ENCODE measurements at regions not wholly inside any gene's neighbourhood (a gene's known extent, or its start where the extent isn't known, plus 50 kb on each side); places are given as distances from the start of the nearest gene placed in this dataset.
"Not testable (repeated sequence)": the region's sequence is repeated elsewhere in the genome, so short reads cannot be mapped to it uniquely, and the experiment has no call there.

DNA sequence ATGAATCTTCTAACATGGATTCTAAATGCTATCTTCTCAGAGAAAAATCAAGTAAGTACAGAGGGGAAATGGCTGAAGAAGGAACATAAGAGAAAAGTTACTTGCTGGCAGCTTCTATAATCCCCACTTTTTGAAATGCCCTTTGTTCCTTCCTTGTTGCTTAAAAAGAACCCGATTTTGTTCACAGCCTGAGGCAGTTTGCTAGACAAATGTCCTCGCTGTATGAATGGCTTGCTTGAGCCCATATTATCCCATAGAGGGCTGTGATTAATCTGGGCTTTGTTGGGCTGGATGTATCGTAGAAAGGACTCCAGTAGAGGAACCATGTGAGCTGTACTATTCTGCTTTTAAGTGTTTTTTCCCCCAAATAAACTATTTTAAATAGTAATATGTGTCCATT is 134.3 kb upstream of the FGF13 start:
- Histone ChIP-seq H3K4me3 (replicated peaks in 1 of 2; ENCODE audit: low read depth in 1 of 2, low read length in 2 of 2) (no peak overlapping the region), H3K79me2 (ENCODE audit: insufficient read depth, low read length) (no peaks in the 10 kb centered on the region), H4K20me1 (ENCODE audit: insufficient read depth) (no peaks in the 10 kb centered on the region), H3K27me3 (ENCODE audit: insufficient read depth, low read length) (no peaks in the 10 kb centered on the region), H3K9me2 (ENCODE audit: insufficient read depth) (no peaks in the 10 kb centered on the region), H3K4me1 (ENCODE audit: control insufficient read depth in 1 of 2, insufficient read depth in 2 of 2, low read length in 2 of 2) (no peaks in the 10 kb centered on the region), H3K36me3 (ENCODE audit: control insufficient read depth in 1 of 2, insufficient read depth in 2 of 2, low read length in 2 of 2) (no peaks in the 10 kb centered on the region), H3K4me2 (ENCODE audit: low read length) (no peak overlapping the region), H3K27ac (ENCODE audit: low read depth, low read length) (no peak overlapping the region), H2AFZ (ENCODE audit: low read depth, low read length, poor library complexity, severe bottlenecking) (no peak overlapping the region), H3K9me3 (ENCODE audit: control insufficient read depth in 1 of 2, insufficient read depth in 1 of 2, low read depth in 1 of 2, low read length in 2 of 2) (no peaks in the 10 kb centered on the region), H3K9ac (ENCODE audit: low read length) (no peak overlapping the region)
- no TSS peak for BruUV-seq (replicated peaks)
- CTCF ChIA-PET: no interaction called here
- RAD21 ChIA-PET (ENCODE audit: low non-redundant PET in 1 of 2, low total read pairs in 2 of 2, uncharacterized antibody in 2 of 2, unreplicated experiment in 2 of 2): no interaction called here
- TF ChIP-seq RAD21 (IDR thresholded peaks at IDR 0.05; ENCODE audit: low read depth) (no peak), TCF7L2 (IDR thresholded peaks at IDR 0.05; ENCODE audit: borderline replicate concordance, extremely low read depth, insufficient read depth, insufficient read length) (no peak), POLR2AphosphoS5 (IDR thresholded peaks at IDR 0.05; ENCODE audit: low read depth, low read length) (no peak), FOSL1 (IDR thresholded peaks at IDR 0.05; ENCODE audit: low read depth) (no peak), SIN3A (IDR thresholded peaks at IDR 0.05; ENCODE audit: low read depth) (no peak), EZH2phosphoT487 (IDR thresholded peaks at IDR 0.05; ENCODE audit: borderline replicate concordance) (no peak), CBX3 (IDR thresholded peaks at IDR 0.05; ENCODE audit: low read depth) (no peak), YY1 (IDR thresholded peaks at IDR 0.05; ENCODE audit: extremely low read depth, insufficient replicate concordance, low read depth, low read length) (no peak), SRF (IDR thresholded peaks at IDR 0.05; ENCODE audit: low read depth) (no peak), ZNF274 (IDR thresholded peaks at IDR 0.05; ENCODE audit: low read depth, low read length) (no peak), EZH2 (IDR thresholded peaks at IDR 0.05) (no peak), JUND (IDR thresholded peaks at IDR 0.05) (no peak), ELF1 (IDR thresholded peaks at IDR 0.05; ENCODE audit: borderline replicate concordance, low read depth) (no peak), CEBPB (IDR thresholded peaks at IDR 0.05; ENCODE audit: low read depth) (no peak), SP1 (IDR thresholded peaks at IDR 0.05; ENCODE audit: low read depth) (no peak), POLR2A (IDR thresholded peaks at IDR 0.05; ENCODE audit: borderline replicate concordance, extremely low read depth, insufficient read depth, insufficient read length) (no peak)
- TF ChIP-seq, protein P1, sequence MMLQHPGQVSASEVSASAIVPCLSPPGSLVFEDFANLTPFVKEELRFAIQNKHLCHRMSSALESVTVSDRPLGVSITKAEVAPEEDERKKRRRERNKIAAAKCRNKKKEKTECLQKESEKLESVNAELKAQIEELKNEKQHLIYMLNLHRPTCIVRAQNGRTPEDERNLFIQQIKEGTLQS (IDR thresholded peaks at IDR 0.05): no peak
- TF ChIP-seq, protein P2, sequence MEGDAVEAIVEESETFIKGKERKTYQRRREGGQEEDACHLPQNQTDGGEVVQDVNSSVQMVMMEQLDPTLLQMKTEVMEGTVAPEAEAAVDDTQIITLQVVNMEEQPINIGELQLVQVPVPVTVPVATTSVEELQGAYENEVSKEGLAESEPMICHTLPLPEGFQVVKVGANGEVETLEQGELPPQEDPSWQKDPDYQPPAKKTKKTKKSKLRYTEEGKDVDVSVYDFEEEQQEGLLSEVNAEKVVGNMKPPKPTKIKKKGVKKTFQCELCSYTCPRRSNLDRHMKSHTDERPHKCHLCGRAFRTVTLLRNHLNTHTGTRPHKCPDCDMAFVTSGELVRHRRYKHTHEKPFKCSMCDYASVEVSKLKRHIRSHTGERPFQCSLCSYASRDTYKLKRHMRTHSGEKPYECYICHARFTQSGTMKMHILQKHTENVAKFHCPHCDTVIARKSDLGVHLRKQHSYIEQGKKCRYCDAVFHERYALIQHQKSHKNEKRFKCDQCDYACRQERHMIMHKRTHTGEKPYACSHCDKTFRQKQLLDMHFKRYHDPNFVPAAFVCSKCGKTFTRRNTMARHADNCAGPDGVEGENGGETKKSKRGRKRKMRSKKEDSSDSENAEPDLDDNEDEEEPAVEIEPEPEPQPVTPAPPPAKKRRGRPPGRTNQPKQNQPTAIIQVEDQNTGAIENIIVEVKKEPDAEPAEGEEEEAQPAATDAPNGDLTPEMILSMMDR (IDR thresholded peaks at IDR 0.05 in 2 of 3, conservative IDR thresholded peaks at IDR 0.05 in 1 of 3; ENCODE audit: borderline replicate concordance in 1 of 3, insufficient read depth in 1 of 3, low read depth in 2 of 3, low read length in 2 of 3): no peak
- TF ChIP-seq, protein P3, sequence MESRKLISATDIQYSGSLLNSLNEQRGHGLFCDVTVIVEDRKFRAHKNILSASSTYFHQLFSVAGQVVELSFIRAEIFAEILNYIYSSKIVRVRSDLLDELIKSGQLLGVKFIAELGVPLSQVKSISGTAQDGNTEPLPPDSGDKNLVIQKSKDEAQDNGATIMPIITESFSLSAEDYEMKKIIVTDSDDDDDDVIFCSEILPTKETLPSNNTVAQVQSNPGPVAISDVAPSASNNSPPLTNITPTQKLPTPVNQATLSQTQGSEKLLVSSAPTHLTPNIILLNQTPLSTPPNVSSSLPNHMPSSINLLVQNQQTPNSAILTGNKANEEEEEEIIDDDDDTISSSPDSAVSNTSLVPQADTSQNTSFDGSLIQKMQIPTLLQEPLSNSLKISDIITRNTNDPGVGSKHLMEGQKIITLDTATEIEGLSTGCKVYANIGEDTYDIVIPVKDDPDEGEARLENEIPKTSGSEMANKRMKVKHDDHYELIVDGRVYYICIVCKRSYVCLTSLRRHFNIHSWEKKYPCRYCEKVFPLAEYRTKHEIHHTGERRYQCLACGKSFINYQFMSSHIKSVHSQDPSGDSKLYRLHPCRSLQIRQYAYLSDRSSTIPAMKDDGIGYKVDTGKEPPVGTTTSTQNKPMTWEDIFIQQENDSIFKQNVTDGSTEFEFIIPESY (IDR thresholded peaks at IDR 0.05; ENCODE audit: extremely low read depth, insufficient replicate concordance, low read length): no peak
- TF ChIP-seq, protein P4, sequence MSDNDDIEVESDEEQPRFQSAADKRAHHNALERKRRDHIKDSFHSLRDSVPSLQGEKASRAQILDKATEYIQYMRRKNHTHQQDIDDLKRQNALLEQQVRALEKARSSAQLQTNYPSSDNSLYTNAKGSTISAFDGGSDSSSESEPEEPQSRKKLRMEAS (IDR thresholded peaks at IDR 0.05): no peak
- intact Hi-C loops (cut with micrococcal nuclease): no loop called here
- ATAC-seq (no peak), DNase-seq (ENCODE audit: low read depth, low spot score) (no peak)
- POLR2A ChIA-PET: no interaction called here

DNA sequence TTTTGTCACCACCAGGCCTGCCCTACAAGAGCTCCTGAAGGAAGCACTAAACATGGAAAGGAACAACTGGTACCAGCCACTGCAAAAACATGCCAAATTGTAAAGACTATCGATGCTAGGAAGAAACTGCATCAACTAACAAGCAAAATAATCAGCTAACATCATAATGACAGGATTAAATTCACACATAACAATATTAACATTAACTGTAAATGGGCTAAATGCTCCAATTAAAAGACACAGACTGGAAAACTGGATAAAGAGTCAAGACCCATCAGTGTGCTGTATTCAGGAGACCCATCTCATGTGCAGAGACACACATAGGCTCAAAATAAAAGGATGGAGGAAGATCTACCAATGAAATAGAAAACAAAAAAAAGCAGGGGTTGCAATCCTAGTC is 95.9 kb upstream of the FGF13 start:
- H3K9me3 ChIP-seq (ENCODE audit: control insufficient read depth in 1 of 2, insufficient read depth in 1 of 2, low read depth in 1 of 2, low read length in 2 of 2); RAD21 ChIA-PET (ENCODE audit: low non-redundant PET in 1 of 2, low total read pairs in 2 of 2, uncharacterized antibody in 2 of 2, unreplicated experiment in 2 of 2); CTCF ChIA-PET; H4K20me1 ChIP-seq (ENCODE audit: insufficient read depth); BruUV-seq (replicated peaks); H3K36me3 ChIP-seq (ENCODE audit: control insufficient read depth in 1 of 2, insufficient read depth in 2 of 2, low read length in 2 of 2); H3K27ac ChIP-seq (ENCODE audit: low read depth, low read length); ATAC-seq; H3K79me2 ChIP-seq (ENCODE audit: insufficient read depth, low read length); H2AFZ ChIP-seq (ENCODE audit: low read depth, low read length, poor library complexity, severe bottlenecking); H3K9me2 ChIP-seq (ENCODE audit: insufficient read depth); H3K9ac ChIP-seq (ENCODE audit: low read length); H3K27me3 ChIP-seq (ENCODE audit: insufficient read depth, low read length); H3K4me1 ChIP-seq (ENCODE audit: control insufficient read depth in 1 of 2, insufficient read depth in 2 of 2, low read length in 2 of 2); H3K4me3 ChIP-seq (replicated peaks in 1 of 2; ENCODE audit: low read depth in 1 of 2, low read length in 2 of 2); H3K4me2 ChIP-seq (ENCODE audit: low read length); intact Hi-C loops (cut with micrococcal nuclease); DNase-seq (ENCODE audit: low read depth, low spot score); POLR2A ChIA-PET: not testable (repeated sequence)

All from HCT116 (cell line).